ENCODE measurements at regions not wholly inside any gene's neighbourhood (a gene's known extent, or its start where the extent isn't known, plus 50 kb on each side); places are given as distances from the start of the nearest gene placed in this dataset.

DNA sequence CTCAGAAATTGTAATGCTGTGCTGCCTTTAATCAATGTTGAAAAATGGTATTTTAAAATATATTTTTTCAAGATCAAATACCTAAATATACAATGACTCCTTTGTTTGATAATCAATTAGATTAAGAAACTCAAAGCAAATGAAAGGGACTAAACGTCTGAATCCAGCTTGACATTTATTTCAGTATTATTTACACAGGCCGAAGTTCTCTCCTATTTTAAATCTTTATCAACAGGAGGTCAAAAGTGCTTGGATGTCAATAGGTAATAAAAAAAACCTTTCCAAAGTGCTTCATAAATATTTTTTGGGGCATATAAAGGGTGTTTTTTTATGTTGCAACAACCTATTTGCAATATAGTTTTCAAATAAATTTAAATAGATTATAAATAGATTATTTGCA lies 1201.7 kb upstream of the SLC39A10 start:
- POLR2A ChIA-PET (ENCODE audit: unreplicated experiment) = no interaction called here
- CTCF ChIA-PET = no interaction called here
- Histone ChIP-seq H3K9me2 (ENCODE audit: insufficient read depth) (no peaks in the 10 kb centered on the region), H3K4me1 (replicated peaks; ENCODE audit: insufficient read depth) (no peaks in the 10 kb centered on the region), H4K20me1 (ENCODE audit: insufficient read depth) (no peaks in the 10 kb centered on the region), H2AFZ (no peak overlapping the region), H3K36me3 (ENCODE audit: low read depth) (no peaks in the 10 kb centered on the region), H3K27me3 (ENCODE audit: insufficient read depth, low read depth) (no peaks in the 10 kb centered on the region), H3K4me3 (no peak overlapping the region), H3K79me2 (ENCODE audit: low read depth) (no peaks in the 10 kb centered on the region), H3F3A (ENCODE audit: insufficient read depth, low read depth) (no peaks in the 10 kb centered on the region), H3K27ac (no peak overlapping the region), H3K9me3 (ENCODE audit: insufficient read depth, low read depth) (no peaks in the 10 kb centered on the region), H3K4me2 (no peak overlapping the region)
- no peak for DNase-seq
- intact Hi-C loops (cut with micrococcal nuclease; ENCODE audit: unreplicated experiment) = no loop called here
- TF ChIP-seq, protein P1, sequence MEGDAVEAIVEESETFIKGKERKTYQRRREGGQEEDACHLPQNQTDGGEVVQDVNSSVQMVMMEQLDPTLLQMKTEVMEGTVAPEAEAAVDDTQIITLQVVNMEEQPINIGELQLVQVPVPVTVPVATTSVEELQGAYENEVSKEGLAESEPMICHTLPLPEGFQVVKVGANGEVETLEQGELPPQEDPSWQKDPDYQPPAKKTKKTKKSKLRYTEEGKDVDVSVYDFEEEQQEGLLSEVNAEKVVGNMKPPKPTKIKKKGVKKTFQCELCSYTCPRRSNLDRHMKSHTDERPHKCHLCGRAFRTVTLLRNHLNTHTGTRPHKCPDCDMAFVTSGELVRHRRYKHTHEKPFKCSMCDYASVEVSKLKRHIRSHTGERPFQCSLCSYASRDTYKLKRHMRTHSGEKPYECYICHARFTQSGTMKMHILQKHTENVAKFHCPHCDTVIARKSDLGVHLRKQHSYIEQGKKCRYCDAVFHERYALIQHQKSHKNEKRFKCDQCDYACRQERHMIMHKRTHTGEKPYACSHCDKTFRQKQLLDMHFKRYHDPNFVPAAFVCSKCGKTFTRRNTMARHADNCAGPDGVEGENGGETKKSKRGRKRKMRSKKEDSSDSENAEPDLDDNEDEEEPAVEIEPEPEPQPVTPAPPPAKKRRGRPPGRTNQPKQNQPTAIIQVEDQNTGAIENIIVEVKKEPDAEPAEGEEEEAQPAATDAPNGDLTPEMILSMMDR (conservative IDR thresholded peaks at IDR 0.05) = no peak
- TF ChIP-seq EZH2 (IDR thresholded peaks at IDR 0.05; ENCODE audit: low read depth) = no peak
- BruUV-seq (replicated peaks) = no TSS peak

DNA sequence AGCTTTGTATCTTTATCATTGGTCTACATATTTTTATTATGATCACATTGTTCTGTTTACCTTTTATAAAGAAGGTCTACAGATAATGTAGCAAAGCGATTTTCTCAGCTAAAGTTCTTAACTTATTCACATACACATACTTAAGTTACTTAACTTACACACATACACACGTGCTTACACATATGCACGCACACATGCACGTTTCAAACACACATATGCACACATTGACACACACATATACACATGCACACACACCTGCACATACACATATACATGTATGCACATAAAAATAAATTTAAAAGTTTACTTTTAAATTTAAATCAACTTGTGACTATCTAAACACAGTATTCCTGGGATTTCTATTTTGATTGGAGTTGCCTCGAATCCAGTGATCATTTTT lies 1204.5 kb upstream of the SLC39A10 start:
- Histone ChIP-seq H4K20me1 (ENCODE audit: insufficient read depth) (no peaks in the 10 kb centered on the region), H3K9me3 (ENCODE audit: insufficient read depth, low read depth) (no peaks in the 10 kb centered on the region), H3K4me2 (no peak overlapping the region), H3K9me2 (ENCODE audit: insufficient read depth) (no peaks in the 10 kb centered on the region), H3F3A (ENCODE audit: insufficient read depth, low read depth) (no peaks in the 10 kb centered on the region), H3K36me3 (ENCODE audit: low read depth) (no peaks in the 10 kb centered on the region), H3K79me2 (ENCODE audit: low read depth) (no peaks in the 10 kb centered on the region), H3K4me1 (replicated peaks; ENCODE audit: insufficient read depth) (no peaks in the 10 kb centered on the region), H3K27ac (no peak overlapping the region), H3K27me3 (ENCODE audit: insufficient read depth, low read depth) (no peaks in the 10 kb centered on the region), H2AFZ (no peak overlapping the region), H3K4me3 (no peak overlapping the region)
- TF ChIP-seq EZH2 (IDR thresholded peaks at IDR 0.05; ENCODE audit: low read depth) = no peak
- TF ChIP-seq, protein P1 (conservative IDR thresholded peaks at IDR 0.05) = no peak
- ChIA-PET POLR2A (ENCODE audit: unreplicated experiment) (no interaction called here), CTCF (no interaction called here)
- intact Hi-C loops (cut with micrococcal nuclease; ENCODE audit: unreplicated experiment) = no loop called here
- DNase-seq = no peak
- no TSS peak for BruUV-seq (replicated peaks)

DNA sequence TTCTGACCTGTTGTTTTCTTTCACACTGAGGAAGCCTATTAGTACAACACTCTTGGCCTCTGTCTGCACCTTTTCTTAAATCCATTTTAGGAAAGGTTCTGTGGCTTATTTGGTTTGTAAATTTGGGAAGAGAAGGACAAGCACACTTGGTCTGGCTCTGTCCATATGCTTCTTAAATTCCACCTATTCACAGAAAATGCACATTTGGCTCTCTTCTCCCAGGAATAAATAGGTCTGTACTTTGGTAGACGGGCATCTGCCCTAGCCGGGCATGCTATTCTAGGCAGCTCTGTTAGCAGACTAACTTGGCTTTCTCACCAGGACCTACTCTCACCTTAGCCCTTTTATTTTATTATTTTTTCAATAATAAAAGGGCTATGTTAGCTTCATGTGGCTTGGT lies 1211.8 kb upstream of the SLC39A10 start:
- H3K27me3 ChIP-seq (ENCODE audit: insufficient read depth, low read depth) = no peaks in the 10 kb centered on the region
- H3K4me3 ChIP-seq = no peak overlapping the region
- BruUV-seq (replicated peaks) = no TSS peak

More for the DNA sequence above, 1211.8 kb upstream of the SLC39A10 start:
- TF ChIP-seq, protein P1 (conservative IDR thresholded peaks at IDR 0.05) = no peak
- TF ChIP-seq EZH2 (IDR thresholded peaks at IDR 0.05; ENCODE audit: low read depth) = no peak
- Histone ChIP-seq H3K4me2 (no peak overlapping the region), H2AFZ (no peak overlapping the region), H3K9me2 (ENCODE audit: insufficient read depth) (no peaks in the 10 kb centered on the region), H3K9me3 (ENCODE audit: insufficient read depth, low read depth) (no peaks in the 10 kb centered on the region), H4K20me1 (ENCODE audit: insufficient read depth) (no peaks in the 10 kb centered on the region), H3K27ac (no peak overlapping the region), H3F3A (ENCODE audit: insufficient read depth, low read depth) (no peaks in the 10 kb centered on the region), H3K4me1 (replicated peaks; ENCODE audit: insufficient read depth) (no peaks in the 10 kb centered on the region), H3K79me2 (ENCODE audit: low read depth) (no peaks in the 10 kb centered on the region), H3K36me3 (ENCODE audit: low read depth) (no peaks in the 10 kb centered on the region)
- CTCF ChIA-PET = no interaction called here
- POLR2A ChIA-PET (ENCODE audit: unreplicated experiment) = no interaction called here
- DNase-seq = no peak
- intact Hi-C loops (cut with micrococcal nuclease; ENCODE audit: unreplicated experiment) = no loop called here

Data from PC-9 (cell line).